Lower leg skin (tissue), 3 donors: ENCODE measurements at regions not wholly inside any gene's neighbourhood (a gene's known extent, or its start where the extent isn't known, plus 50 kb on each side); places are given as distances from the start of the nearest gene placed in this dataset.

Experiments used
- POLR2A ChIP-seq, 2 donors: fragments of 450-650 bp; IDR thresholded peaks; one replicate each; pipeline ENCODE4 v1.6.1; 2016 to 2017; ENCODE audit warnings: antibody characterized with exemption in 2 of 2, mild to moderate bottlenecking in 1 of 2, moderate library complexity in 1 of 2
- TF ChIP-seq, protein P1 (sequence below), 3 donors: fragments of 450-650 bp; IDR thresholded peaks; one replicate each; pipeline ENCODE4 v1.5.1; 2016; ENCODE audit warnings: antibody characterized with exemption in 3 of 3, mild to moderate bottlenecking in 3 of 3, moderate library complexity in 2 of 3

DNA sequence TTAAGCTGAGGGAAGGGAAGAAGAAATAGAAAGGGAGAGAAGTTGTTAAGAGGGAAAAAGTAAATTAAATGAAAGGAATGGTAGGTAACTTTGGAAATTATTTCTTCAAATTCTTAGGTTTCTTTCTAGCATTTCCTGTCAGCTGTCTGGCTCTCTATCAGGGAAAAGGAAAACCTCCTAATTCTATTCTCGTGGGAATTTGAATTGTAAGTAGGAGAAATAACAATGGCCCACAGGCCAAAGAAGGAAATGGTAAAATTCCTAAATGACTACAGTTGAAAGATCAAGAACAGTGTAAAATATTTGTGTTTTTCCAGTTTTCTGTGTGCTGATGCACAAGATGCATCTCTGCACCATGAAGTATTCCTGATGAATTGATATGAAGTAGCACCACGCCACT lies 173.0 kb downstream of the IBTK start:
- TF ChIP-seq, protein P1, sequence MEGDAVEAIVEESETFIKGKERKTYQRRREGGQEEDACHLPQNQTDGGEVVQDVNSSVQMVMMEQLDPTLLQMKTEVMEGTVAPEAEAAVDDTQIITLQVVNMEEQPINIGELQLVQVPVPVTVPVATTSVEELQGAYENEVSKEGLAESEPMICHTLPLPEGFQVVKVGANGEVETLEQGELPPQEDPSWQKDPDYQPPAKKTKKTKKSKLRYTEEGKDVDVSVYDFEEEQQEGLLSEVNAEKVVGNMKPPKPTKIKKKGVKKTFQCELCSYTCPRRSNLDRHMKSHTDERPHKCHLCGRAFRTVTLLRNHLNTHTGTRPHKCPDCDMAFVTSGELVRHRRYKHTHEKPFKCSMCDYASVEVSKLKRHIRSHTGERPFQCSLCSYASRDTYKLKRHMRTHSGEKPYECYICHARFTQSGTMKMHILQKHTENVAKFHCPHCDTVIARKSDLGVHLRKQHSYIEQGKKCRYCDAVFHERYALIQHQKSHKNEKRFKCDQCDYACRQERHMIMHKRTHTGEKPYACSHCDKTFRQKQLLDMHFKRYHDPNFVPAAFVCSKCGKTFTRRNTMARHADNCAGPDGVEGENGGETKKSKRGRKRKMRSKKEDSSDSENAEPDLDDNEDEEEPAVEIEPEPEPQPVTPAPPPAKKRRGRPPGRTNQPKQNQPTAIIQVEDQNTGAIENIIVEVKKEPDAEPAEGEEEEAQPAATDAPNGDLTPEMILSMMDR (IDR thresholded peaks at IDR 0.05) = no peak
- no peak for TF ChIP-seq POLR2A (IDR thresholded peaks at IDR 0.05)
